Activated CD4-positive, alpha-beta T cell treated with anti-CD3 and anti-CD28 coated beads for 24 hours (primary cell): ENCODE measurements at regions not wholly inside any gene's neighbourhood (a gene's known extent, or its start where the extent isn't known, plus 50 kb on each side); places are given as distances from the start of the nearest gene placed in this dataset.

ENCODE experiments used
- DNase-seq, 2 donors: peaks; one replicate each; pipeline ENCODE4 v3.0.0-alpha.2; 2020; ENCODE audit warnings: low read depth in 2 of 2

GRCh38 chr2:15042801-15043217 lies 410.3 kb downstream of the LRATD1 start:
- DNase-seq = no peak

GRCh38 chr2:15043336-15044058 lies 411.0 kb downstream of the LRATD1 start:
- DNase-seq = no peak

DNA sequence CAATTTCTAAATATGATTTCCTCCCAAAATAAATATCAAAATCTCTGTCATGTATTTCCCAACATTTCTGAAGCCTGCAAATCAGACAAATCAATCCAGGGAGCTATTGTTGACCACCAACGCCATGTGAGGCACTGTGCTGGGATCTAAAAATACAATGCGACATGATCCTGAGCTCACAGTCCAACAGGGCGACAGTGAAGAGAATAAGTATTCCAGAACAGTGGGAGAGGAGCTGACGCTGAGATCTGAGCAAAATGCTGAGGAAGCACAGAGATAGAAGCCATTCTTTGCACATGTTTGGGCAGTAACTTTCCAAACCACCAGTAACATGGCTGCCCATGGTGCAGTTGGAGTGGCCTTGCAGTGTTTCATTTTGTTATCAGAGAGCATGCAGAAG lies 412.5 kb downstream of the LRATD1 start:
- DNase-seq = no peak

- no peak for DNase-seq
These were observed 414.7 kb downstream of the LRATD1 start for GRCh38 chr2:15047184-15047583.

- no peak for DNase-seq
These were observed 415.5 kb downstream of the LRATD1 start for GRCh38 chr2:15048000-15048399.

- DNase-seq = no peak
These were observed 416.8 kb downstream of the LRATD1 start for GRCh38 chr2:15049096-15049993.

DNA sequence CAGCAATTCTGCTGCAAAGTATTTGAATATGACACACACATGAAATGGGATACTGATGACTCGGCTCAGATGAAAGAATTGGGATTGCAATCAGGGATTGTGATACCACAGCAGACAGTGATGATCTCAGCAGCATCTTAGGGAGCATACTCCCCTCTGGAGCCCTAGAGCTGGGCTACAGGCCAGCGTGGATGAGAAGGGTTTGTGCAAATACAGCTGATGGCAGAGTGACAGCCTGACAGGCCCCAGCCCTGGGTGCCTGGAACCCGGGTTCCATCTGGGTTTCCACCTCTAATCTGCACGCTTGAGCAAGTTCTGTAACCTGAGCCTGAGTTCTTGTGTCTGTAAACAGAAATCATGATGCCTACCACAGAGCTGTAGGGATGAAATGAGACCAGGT lies 418.0 kb downstream of the LRATD1 start:
- no peak for DNase-seq

- DNase-seq = no peak
These were observed 421.0 kb downstream of the LRATD1 start for GRCh38 chr2:15053542-15053941.

GRCh38 chr2:15058015-15058720 lies 425.7 kb downstream of the LRATD1 start:
- DNase-seq = no peak

DNA sequence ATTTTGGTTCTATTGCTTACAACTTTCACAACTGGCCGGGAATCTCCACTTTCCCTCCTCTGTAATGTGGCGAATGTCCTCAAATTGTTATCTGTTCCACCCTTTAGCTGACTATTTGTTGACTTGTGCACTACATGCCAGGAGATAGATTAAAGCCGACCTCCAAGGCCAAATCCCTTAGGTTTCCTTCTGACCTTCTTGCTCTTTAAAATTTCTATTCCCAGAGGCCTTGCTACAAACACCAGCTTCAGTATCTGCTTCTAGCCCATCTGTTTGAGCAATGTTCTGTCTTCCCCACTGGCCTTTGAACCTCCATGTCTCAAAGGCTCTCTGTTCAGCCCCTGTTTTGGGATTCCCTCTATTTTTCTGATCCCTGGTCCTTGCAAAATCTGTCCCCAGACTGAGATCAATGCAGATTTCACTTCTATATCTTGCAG lies 426.2 kb downstream of the LRATD1 start:
- DNase-seq = no peak

- no peak for DNase-seq
These were observed 427.5 kb downstream of the LRATD1 start for GRCh38 chr2:15059870-15060512.

DNA sequence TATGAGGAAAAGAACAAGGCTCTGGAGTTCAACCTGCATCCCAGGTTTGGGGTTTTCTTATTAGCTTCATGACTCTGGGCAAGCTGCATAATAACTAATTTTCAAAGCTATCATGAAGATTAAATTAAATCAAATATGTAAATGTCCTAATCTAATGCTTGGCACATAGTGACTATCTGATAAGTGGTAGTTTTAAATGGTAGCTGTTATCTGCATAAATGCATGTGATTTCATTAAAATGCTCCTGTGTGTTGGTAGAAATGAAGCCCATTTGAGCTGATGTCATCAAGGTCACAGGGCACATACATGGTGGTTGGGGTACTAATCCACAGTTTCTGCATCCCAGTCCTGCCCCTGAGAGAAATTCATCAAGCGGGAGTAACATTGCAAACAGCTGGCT lies 428.8 kb downstream of the LRATD1 start:
- no peak for DNase-seq

- no peak for DNase-seq
These were observed 433.6 kb downstream of the LRATD1 start for GRCh38 chr2:15066138-15066537.

DNA sequence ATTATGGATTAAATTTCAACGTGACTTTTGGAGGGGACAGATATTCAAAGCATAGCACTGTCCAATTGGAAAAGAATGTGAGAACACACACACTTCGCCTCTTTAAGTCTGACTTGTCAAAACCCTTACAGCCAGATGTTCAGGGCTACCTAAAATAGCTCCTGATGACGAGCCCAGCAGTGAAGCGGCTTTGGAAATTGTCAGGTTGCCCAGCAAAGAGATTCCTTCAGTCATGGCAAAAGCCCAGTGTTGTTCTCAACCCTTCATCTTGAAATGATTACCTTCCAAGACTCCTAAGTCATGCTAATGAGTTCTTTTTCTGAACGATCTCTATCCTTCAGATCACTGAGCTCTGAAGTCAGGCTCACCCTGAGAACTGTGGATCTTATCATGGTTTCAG lies 436.6 kb downstream of the LRATD1 start:
- no peak for DNase-seq

DNA sequence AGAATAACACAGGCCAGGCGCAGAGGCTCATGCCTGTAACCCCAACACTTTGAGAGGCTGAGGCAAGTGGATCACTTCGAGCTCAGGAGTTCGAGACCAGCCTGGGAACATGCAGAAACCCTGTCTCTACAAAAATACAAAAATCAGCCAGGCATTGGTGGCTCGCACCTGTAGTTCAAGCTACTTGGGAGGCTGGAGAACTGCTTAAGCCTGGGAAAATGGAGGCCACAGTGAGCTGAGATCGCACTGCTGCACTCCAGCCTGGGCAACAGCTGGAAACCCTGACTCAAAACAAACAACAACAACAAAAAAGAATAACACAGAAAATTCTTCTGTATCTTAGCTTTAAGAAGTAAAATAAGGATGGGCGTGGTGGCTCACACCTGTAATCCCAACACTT lies 440.3 kb downstream of the LRATD1 start:
- DNase-seq = no peak

DNA sequence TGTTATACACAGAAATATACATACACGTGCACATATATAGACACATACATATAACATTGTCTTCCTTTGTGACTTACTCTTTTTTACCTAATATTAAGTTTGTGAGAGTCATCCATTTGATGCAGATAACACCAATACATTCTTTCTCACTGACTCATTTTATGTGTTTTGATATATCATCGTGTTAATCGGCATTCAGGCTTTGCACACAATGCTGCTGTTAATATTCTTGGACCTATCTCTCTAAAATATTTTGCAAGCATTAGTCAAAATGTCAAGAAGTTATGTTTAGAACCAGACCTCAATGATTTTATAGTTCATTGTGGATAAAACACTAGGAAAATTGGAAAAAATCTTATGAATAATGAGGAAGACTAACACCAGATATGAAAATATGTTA lies 441.1 kb downstream of the LRATD1 start:
- DNase-seq = no peak

GRCh38 chr2:15074319-15074718 lies 441.8 kb downstream of the LRATD1 start:
- no peak for DNase-seq

DNA sequence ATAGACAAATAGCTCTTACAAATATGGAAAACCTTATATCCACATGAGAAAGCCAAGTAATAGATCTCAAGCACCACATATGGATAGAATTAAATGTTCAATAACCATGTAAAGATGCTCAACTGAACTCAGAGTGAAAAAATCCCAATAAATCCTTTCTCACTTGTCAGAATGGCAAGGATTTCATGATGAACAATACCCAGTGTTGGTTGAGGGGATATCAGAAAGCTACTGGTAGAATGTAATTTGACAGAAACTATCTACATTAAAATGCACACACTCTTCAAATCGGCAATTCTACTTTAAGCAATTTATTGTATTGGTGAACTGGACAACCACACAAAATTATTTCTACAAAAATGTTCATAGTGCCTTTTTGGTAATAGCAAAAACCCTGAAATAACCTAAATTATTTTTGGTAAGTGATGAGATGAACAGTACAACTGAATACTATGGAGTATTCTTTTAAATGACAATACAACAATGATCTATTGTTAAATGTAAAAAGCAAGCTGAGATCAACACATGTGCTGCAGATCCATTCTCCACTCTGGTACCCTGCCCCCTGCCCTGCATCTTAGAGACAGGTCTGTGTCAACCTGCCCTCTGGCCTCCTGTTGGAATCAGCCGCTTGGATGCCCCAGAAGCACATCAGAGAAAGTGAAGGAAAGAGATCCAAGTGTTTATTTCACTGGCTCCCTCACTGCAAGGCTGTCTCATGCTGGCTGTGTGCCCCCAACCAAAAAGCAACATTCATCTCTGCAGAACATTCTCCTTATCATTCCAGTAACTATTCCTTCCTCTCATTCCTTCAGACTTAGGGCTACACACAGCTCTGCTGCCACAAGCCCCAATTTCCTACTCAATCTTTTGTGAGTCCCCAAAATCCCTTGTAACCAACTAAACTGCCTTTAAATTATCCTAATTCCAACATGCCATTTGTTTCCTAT lies 442.5 kb downstream of the LRATD1 start:
- no peak for DNase-seq

- no peak for DNase-seq
These were observed 444.2 kb downstream of the LRATD1 start for GRCh38 chr2:15076668-15077067.

- DNase-seq = no peak
These were observed 448.8 kb downstream of the LRATD1 start for GRCh38 chr2:15081356-15081755.
